ENCODE measurements at regions not wholly inside any gene's neighbourhood (a gene's known extent, or its start where the extent isn't known, plus 50 kb on each side); places are given as distances from the start of the nearest gene placed in this dataset.

DNA sequence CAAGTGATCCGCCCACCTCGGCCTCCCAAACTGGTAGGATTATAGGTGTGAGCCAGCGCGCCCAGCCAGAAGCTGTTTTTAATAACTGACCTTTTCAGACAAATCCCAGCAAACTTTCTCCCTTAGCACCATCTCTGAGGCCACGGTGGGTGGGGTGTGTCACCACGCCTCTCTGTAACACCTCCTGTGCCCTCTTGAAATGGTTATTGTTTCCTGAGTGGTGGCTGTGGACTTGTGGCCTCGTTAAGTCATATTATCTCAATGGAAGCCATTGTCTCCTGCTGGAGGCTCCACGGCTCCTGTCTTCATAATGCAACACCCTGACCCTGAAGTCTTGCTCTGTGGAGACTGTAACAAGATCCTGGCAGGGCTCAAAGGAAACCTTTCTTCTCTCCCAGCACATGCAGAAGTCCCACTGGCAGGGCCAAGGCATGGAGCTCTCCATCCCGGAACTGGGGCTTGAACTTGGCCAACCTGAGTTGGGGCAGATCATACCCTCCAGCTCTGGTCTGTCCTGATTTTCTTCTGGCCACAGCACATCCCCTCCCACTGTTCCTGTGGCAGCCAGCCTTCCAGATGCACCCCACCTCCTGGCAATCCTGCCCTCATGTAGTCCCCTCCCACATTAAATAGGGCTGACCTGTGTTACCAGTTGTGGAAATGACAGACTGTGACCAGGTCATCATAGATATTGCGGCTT, 81.1 kb downstream of the SNX5 start (continued):
- TF ChIP-seq FOXA3 (CRISPR knock-in tag; IDR thresholded peaks at IDR 0.05) (peak; percentile 65), IRF2 (CRISPR knock-in tag; IDR thresholded peaks at IDR 0.05) (0 out of 2 replicates have a peak, but pooled peaks have one; percentile 42), KDM5B (CRISPR knock-in tag; IDR thresholded peaks at IDR 0.05; ENCODE audit: borderline replicate concordance) (peak; percentile 63), SSRP1 (CRISPR knock-in tag; IDR thresholded peaks at IDR 0.05) (peak; percentile 62; the same call in 1 of the 2 replicates), PHB2 (IDR thresholded peaks at IDR 0.05; ENCODE audit: partially characterized antibody) (no peak), TFDP1 (CRISPR knock-in tag; IDR thresholded peaks at IDR 0.05; ENCODE audit: borderline replicate concordance) (no peak), KLF9 (CRISPR knock-in tag; IDR thresholded peaks at IDR 0.05; ENCODE audit: low read depth) (peak; percentile 19; the same call in 1 of the 2 replicates), ZNF776 (CRISPR knock-in tag; IDR thresholded peaks at IDR 0.05) (peak; percentile 63; the same call in 1 of the 2 replicates), SRF (IDR thresholded peaks at IDR 0.05; ENCODE audit: low read depth, low read length) (0 out of 2 replicates have a peak, but pooled peaks have one; percentile 13), PBX3 (CRISPR knock-in tag; IDR thresholded peaks at IDR 0.05; ENCODE audit: borderline replicate concordance) (no peak), NR2F1 (CRISPR knock-in tag; IDR thresholded peaks at IDR 0.05) (peak in 1 of 2 experiments; percentile 57; a peak in 1 of 4 replicates), U2AF1 (optimal IDR thresholded peaks at IDR 0.05; ENCODE audit: low read depth, low read length) (peak; percentile 73), SP5 (CRISPR knock-in tag; IDR thresholded peaks at IDR 0.05; ENCODE audit: borderline replicate concordance, low read depth) (peak; percentile 90), MEF2D (CRISPR knock-in tag; IDR thresholded peaks at IDR 0.05) (0 out of 2 replicates have a peak, but pooled peaks have one; percentile 42), GATA4 (IDR thresholded peaks at IDR 0.05; ENCODE audit: borderline replicate concordance, low read depth) (0 out of 2 replicates have a peak, but pooled peaks have one; percentile 28), ZBTB43 (CRISPR knock-in tag; conservative IDR thresholded peaks at IDR 0.05) (no peak), KAT8 (CRISPR knock-in tag; IDR thresholded peaks at IDR 0.05) (0 out of 2 replicates have a peak, but pooled peaks have one; percentile 36), TAF1 (CRISPR knock-in tag; IDR thresholded peaks at IDR 0.05) (no peak), ERF (CRISPR knock-in tag; IDR thresholded peaks at IDR 0.05) (0 out of 2 replicates have a peak, but pooled peaks have one; percentile 36), GATAD2A (CRISPR knock-in tag; IDR thresholded peaks at IDR 0.05) (peak; percentile 92), ZMYM2 (CRISPR knock-in tag; IDR thresholded peaks at IDR 0.05) (peak; percentile 86), TMF1 (CRISPR knock-in tag; IDR thresholded peaks at IDR 0.05; ENCODE audit: low read depth) (no peak)
- TF ChIP-seq, protein P1, sequence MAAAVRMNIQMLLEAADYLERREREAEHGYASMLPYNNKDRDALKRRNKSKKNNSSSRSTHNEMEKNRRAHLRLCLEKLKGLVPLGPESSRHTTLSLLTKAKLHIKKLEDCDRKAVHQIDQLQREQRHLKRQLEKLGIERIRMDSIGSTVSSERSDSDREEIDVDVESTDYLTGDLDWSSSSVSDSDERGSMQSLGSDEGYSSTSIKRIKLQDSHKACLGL (CRISPR knock-in tag; IDR thresholded peaks at IDR 0.05), result peak; percentile 73; the same call in 1 of the 2 replicates
- TF ChIP-seq, protein P2, sequence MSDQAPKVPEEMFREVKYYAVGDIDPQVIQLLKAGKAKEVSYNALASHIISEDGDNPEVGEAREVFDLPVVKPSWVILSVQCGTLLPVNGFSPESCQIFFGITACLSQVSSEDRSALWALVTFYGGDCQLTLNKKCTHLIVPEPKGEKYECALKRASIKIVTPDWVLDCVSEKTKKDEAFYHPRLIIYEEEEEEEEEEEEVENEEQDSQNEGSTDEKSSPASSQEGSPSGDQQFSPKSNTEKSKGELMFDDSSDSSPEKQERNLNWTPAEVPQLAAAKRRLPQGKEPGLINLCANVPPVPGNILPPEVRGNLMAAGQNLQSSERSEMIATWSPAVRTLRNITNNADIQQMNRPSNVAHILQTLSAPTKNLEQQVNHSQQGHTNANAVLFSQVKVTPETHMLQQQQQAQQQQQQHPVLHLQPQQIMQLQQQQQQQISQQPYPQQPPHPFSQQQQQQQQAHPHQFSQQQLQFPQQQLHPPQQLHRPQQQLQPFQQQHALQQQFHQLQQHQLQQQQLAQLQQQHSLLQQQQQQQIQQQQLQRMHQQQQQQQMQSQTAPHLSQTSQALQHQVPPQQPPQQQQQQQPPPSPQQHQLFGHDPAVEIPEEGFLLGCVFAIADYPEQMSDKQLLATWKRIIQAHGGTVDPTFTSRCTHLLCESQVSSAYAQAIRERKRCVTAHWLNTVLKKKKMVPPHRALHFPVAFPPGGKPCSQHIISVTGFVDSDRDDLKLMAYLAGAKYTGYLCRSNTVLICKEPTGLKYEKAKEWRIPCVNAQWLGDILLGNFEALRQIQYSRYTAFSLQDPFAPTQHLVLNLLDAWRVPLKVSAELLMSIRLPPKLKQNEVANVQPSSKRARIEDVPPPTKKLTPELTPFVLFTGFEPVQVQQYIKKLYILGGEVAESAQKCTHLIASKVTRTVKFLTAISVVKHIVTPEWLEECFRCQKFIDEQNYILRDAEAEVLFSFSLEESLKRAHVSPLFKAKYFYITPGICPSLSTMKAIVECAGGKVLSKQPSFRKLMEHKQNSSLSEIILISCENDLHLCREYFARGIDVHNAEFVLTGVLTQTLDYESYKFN (CRISPR knock-in tag; conservative IDR thresholded peaks at IDR 0.05), result 0 out of 2 replicates have a peak, but pooled peaks have one; percentile 48

Measured in HepG2 (cell line).